ENCODE measurements at regions not wholly inside any gene's neighbourhood (a gene's known extent, or its start where the extent isn't known, plus 50 kb on each side); places are given as distances from the start of the nearest gene placed in this dataset.

DNA sequence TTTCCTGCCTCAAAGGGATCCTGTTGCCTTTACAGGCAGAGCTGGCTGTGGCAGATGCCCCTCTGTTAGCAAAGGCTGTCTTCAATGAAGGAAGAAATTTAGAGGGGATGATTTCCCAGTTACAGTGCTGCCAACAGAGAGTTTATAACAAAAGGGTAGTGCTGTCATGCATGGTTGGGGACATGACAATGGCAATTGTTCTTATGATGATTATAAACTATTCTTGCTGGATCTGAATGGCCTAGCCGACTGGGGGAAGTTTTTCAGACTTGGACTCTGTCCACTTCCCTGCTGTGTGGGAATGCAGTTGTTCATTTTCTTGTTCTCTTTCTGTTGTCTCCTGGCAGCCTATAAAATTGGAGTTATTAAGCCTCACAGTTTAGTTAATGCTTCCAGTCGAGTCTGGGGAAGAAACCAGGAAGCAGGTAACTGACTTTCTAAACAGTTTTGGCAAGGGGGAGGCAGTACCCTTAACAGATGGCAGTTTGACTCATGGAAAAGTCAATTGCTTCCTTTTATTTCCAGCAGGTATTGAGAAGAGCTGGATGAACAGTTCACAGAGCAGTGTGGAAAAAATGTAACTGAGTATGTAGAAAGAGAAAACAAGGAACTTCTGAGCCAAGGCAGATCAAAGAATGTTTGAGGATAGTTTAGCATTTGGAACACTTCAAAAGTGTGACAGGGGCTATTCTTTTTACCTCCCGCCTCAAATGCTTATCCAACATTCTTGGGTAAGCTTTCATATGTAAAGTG is 582.6 kb downstream of the RAPGEF2 start:
- SMC1A ChIA-PET (ENCODE audit: uncharacterized antibody, unreplicated experiment): interaction anchor here (1.4 kb wide), 2 partner anchors 8 to 42 kb away, joined by 3 read pairs; no protein-coding TSS in a partner anchor
- RAD21 ChIA-PET (ENCODE audit: unreplicated experiment): no interaction called here
- no peak overlapping the region for H3K4me2 ChIP-seq (ENCODE audit: control insufficient read depth, insufficient read depth)
- H3K27me3 ChIP-seq (replicated peaks in 1 of 2; ENCODE audit: control insufficient read depth in 2 of 2, insufficient read depth in 2 of 2, low read length in 1 of 2): no peaks in the 10 kb centered on the region
- 15% methylated on average over 3 of the region's 3 CpGs for WGBS (ENCODE audit: insufficient coverage, insufficient replicate concordance, low lambda C conversion rate, missing lambda C conversion rate)
- ATAC-seq (no peak), DNase-seq (ENCODE audit: low read depth, low spot score) (no peak), FAIRE-seq (no peak)
- BruUV-seq (replicated peaks): no TSS peak
- H3K9me3 ChIP-seq (replicated peaks; ENCODE audit: control insufficient read depth, insufficient read depth, low read length): no peaks in the 10 kb centered on the region
- no peak overlapping the region for H3K27ac ChIP-seq (ENCODE audit: control insufficient read depth, insufficient read depth)
- TF ChIP-seq, protein P1, sequence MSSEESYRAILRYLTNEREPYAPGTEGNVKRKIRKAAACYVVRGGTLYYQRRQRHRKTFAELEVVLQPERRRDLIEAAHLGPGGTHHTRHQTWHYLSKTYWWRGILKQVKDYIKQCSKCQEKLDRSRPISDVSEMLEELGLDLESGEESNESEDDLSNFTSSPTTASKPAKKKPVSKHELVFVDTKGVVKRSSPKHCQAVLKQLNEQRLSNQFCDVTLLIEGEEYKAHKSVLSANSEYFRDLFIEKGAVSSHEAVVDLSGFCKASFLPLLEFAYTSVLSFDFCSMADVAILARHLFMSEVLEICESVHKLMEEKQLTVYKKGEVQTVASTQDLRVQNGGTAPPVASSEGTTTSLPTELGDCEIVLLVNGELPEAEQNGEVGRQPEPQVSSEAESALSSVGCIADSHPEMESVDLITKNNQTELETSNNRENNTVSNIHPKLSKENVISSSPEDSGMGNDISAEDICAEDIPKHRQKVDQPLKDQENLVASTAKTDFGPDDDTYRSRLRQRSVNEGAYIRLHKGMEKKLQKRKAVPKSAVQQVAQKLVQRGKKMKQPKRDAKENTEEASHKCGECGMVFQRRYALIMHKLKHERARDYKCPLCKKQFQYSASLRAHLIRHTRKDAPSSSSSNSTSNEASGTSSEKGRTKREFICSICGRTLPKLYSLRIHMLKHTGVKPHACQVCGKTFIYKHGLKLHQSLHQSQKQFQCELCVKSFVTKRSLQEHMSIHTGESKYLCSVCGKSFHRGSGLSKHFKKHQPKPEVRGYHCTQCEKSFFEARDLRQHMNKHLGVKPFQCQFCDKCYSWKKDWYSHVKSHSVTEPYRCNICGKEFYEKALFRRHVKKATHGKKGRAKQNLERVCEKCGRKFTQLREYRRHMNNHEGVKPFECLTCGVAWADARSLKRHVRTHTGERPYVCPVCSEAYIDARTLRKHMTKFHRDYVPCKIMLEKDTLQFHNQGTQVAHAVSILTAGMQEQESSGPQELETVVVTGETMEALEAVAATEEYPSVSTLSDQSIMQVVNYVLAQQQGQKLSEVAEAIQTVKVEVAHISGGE (CRISPR knock-in tag; IDR thresholded peaks at IDR 0.05): no peak
- no peak for TF ChIP-seq SIN3A (IDR thresholded peaks at IDR 0.05; ENCODE audit: low read depth, low read length)
- no peak for TF ChIP-seq KAT2A (conservative IDR thresholded peaks at IDR 0.05; ENCODE audit: control insufficient read depth, low read depth, low read length)
- no peak for TF ChIP-seq STAT1 (conservative IDR thresholded peaks at IDR 0.05)
- TF ChIP-seq TCF7 (IDR thresholded peaks at IDR 0.05; ENCODE audit: borderline replicate concordance): no peak
- no peak for TF ChIP-seq POU2F2 (IDR thresholded peaks at IDR 0.05; ENCODE audit: borderline replicate concordance, low read depth, low read length)
- TF ChIP-seq ZNF622 (IDR thresholded peaks at IDR 0.05): no peak
- CTCF ChIA-PET: no interaction called here
- intact Hi-C loops (cut with micrococcal nuclease; ENCODE audit: unreplicated experiment) (no loop called here), in situ Hi-C loops (cut with MboI) (no loop called here)
- no peaks in the 10 kb centered on the region for H4K20me1 ChIP-seq (ENCODE audit: control insufficient read depth, insufficient read depth)
- no peak overlapping the region for H2AFZ ChIP-seq (ENCODE audit: control insufficient read depth, low read depth, low read length)
- H3K4me1 ChIP-seq (ENCODE audit: control insufficient read depth, insufficient read depth, low read length): no peaks in the 10 kb centered on the region
- POLR2A ChIA-PET: no interaction called here
- H3K4me3 ChIP-seq: no peak overlapping the region
- no peaks in the 10 kb centered on the region for H3K79me2 ChIP-seq (ENCODE audit: control insufficient read depth, insufficient read depth, low read length)
- no peaks in the 10 kb centered on the region for H3K36me3 ChIP-seq (ENCODE audit: control insufficient read depth in 2 of 2, insufficient read depth in 2 of 2, low read length in 1 of 2)
- no peak overlapping the region for H3K9ac ChIP-seq (ENCODE audit: control insufficient read depth, insufficient read depth, low read length)
